GM12878 (cell line): ENCODE measurements at regions not wholly inside any gene's neighbourhood (a gene's known extent, or its start where the extent isn't known, plus 50 kb on each side); places are given as distances from the start of the nearest gene placed in this dataset.

ENCODE experiments used
- ATAC-seq: fragments of 200-7000 bp; cut with Tn5 transposase; 3 replicates; pipeline ENCODE4 v1.9.1; 2020; ENCODE audit warnings: mild to moderate bottlenecking, moderate library complexity
- BruUV-seq: library from RNA; stranded (reverse); fragments of 400-500 nt; replicated peaks from 2 replicates; lab custom pipeline; 2021; lab: Mats Ljungman, UMichigan
- CTCF ChIA-PET: fragments of 300-600 bp; sonication (Branson Sonifier 250); formaldehyde crosslinking; extraction: SDS; loops from one replicate; lab custom pipeline; 2021; ENCODE audit warnings: inconsistent platforms; lab: Yijun Ruan, JAX
- POLR2A ChIA-PET: fragments of 350-600 bp; formaldehyde crosslinking; extraction: SDS; loops from one replicate; lab custom pipeline; 2021; ENCODE audit warnings: inconsistent platforms; lab: Charles Lee
- RAD21 ChIA-PET: fragments of 300-600 bp; sonication (Branson Sonifier 250); formaldehyde crosslinking; loops from one replicate; lab custom pipeline; 2023; ENCODE audit warnings: antibody characterized with exemption; ENCODE audit not compliant: unreplicated experiment; lab: Charles Lee
- SMC1A ChIA-PET: fragments of 300-600 bp; sonication (Branson Sonifier 250); formaldehyde crosslinking; loops from one replicate; lab custom pipeline; 2023; ENCODE audit not compliant: unreplicated experiment, uncharacterized antibody; lab: Charles Lee
- DNase-seq: peaks from one replicate; pipeline ENCODE4 v3.0.0-alpha.2; 2011; ENCODE audit warnings: low read depth, low spot score
- FAIRE-seq: peaks from 3 replicates; lab custom pipeline; 2011; peaks lifted over from hg19 to GRCh38; lab: Jason Lieb, UNC
- H2AFZ ChIP-seq: 2 replicates; pipeline ENCODE4 v1.6.0; 2011; ENCODE audit warnings: low read depth, low read length, control low read depth; ENCODE audit not compliant: control insufficient read depth
- H3K27ac ChIP-seq: 2 replicates; pipeline ENCODE4 v1.5.1; 2011; ENCODE audit warnings: control low read depth; ENCODE audit not compliant: control insufficient read depth, insufficient read depth
- H3K27me3 ChIP-seq, 2 experiments: replicated peaks in 1 of 2; 2 replicates each; pipeline versions ENCODE4 v1.6.0 to v1.6.1; 2011; ENCODE audit warnings: low read length in 1 of 2; ENCODE audit not compliant: control insufficient read depth in 2 of 2, insufficient read depth in 2 of 2
- H3K36me3 ChIP-seq, 2 experiments: 2 replicates each; pipeline ENCODE4 v1.5.1; 2011; ENCODE audit warnings: low read length in 1 of 2; ENCODE audit not compliant: control insufficient read depth in 2 of 2, insufficient read depth in 2 of 2
- H3K4me1 ChIP-seq: 2 replicates; pipeline ENCODE4 v1.6.1; 2011; ENCODE audit warnings: mild to moderate bottlenecking, low read length, moderate library complexity, mixed read lengths; ENCODE audit not compliant: control insufficient read depth, insufficient read depth
- H3K4me2 ChIP-seq: 2 replicates; pipeline ENCODE4 v1.6.0; 2011; ENCODE audit warnings: control low read depth; ENCODE audit not compliant: control insufficient read depth, insufficient read depth
- H3K4me3 ChIP-seq: fragments of 200-600 bp; sonication (generic); 2 replicates; pipeline ENCODE4 v1.5.1; 2016
- H3K79me2 ChIP-seq: 2 replicates; pipeline ENCODE4 v1.6.0; 2011; ENCODE audit warnings: low read length; ENCODE audit not compliant: control insufficient read depth, insufficient read depth
- H3K9ac ChIP-seq: 2 replicates; pipeline ENCODE4 v1.8.0; 2011; ENCODE audit warnings: low read length, control low read depth, mixed read lengths; ENCODE audit not compliant: control insufficient read depth, insufficient read depth
- H3K9me3 ChIP-seq: replicated peaks from 3 replicates; pipeline ENCODE4 v1.5.1; 2011; ENCODE audit warnings: mild to moderate bottlenecking, low read length; ENCODE audit not compliant: control insufficient read depth, insufficient read depth
- H4K20me1 ChIP-seq: 2 replicates; pipeline ENCODE4 v1.6.0; 2011; ENCODE audit not compliant: control insufficient read depth, insufficient read depth
- BCL11A ChIP-seq: IDR thresholded peaks from 2 replicates; pipeline ENCODE4 v1.6.1; 2011; ENCODE audit warnings: low read depth, low read length
- BRCA1 ChIP-seq: IDR thresholded peaks from 2 replicates; pipeline ENCODE4 v1.6.1; 2011; ENCODE audit warnings: low read depth, low read length, improper control_type of control experiment
- CBFB ChIP-seq: IDR thresholded peaks from 2 replicates; pipeline ENCODE4 v1.6.1; 2016; ENCODE audit warnings: antibody characterized with exemption, low read depth
- CHD1 ChIP-seq: IDR thresholded peaks from 2 replicates; pipeline ENCODE4 v1.6.1; 2012; ENCODE audit warnings: low read depth, low read length, improper control_type of control experiment
- CREB1 ChIP-seq: IDR thresholded peaks from 2 replicates; pipeline ENCODE4 v1.6.1; 2012; ENCODE audit warnings: low read depth, mild to moderate bottlenecking, inconsistent platforms
- E2F8 ChIP-seq: fragments of 450-650 bp; IDR thresholded peaks from 2 replicates; pipeline ENCODE4 v1.6.1; 2018; ENCODE audit warnings: mild to moderate bottlenecking, low read depth, moderate library complexity; ENCODE audit not compliant: partially characterized antibody
- ESRRA ChIP-seq: IDR thresholded peaks from 2 replicates; pipeline ENCODE4 v1.6.1; 2012; ENCODE audit warnings: mild to moderate bottlenecking, low read length, improper control_type of control experiment
- IKZF1 ChIP-seq: fragments of 450-650 bp; conservative IDR thresholded peaks from 2 replicates; pipeline ENCODE4 v1.6.1; 2017; ENCODE audit warnings: antibody characterized with exemption, mild to moderate bottlenecking
- LARP7 ChIP-seq: fragments of 450-650 bp; IDR thresholded peaks from 2 replicates; pipeline ENCODE4 v1.6.1; 2017; ENCODE audit warnings: mild to moderate bottlenecking
- NRF1 ChIP-seq: conservative IDR thresholded peaks from 2 replicates; pipeline ENCODE4 v1.6.1; 2011; ENCODE audit warnings: mild to moderate bottlenecking, low read depth, low read length, improper control_type of control experiment
- TAF1 ChIP-seq: IDR thresholded peaks from 2 replicates; pipeline ENCODE4 v1.6.1; 2011; ENCODE audit warnings: mild to moderate bottlenecking, low read depth, low read length, borderline replicate concordance
- WRNIP1 ChIP-seq: IDR thresholded peaks from 2 replicates; pipeline ENCODE4 v1.6.1; 2011; ENCODE audit warnings: low read depth, low read length, improper control_type of control experiment, borderline replicate concordance
- WGBS: methylation state at CpG from one replicate; pipeline ENCODE4 v1.1.6; 2016; ENCODE audit warnings: low lambda C conversion rate; ENCODE audit not compliant: insufficient replicate concordance, insufficient coverage; ENCODE audit errors: missing lambda C conversion rate; 5-methylcytosine and 5-hydroxymethylcytosine counted together
- in situ Hi-C: fragments of 300-500 bp; cut with MboI; formaldehyde crosslinking; loops from 9 replicates; pipeline ENCODE4 v1.14.3; 2018; ENCODE audit warnings: mixed read lengths
- intact Hi-C: fragments of 100-400 bp; cut with micrococcal nuclease; formaldehyde crosslinking; loops from one replicate; pipeline ENCODE4 v1.14.2; 2022; ENCODE audit not compliant: unreplicated experiment

- Histone ChIP-seq H4K20me1 (no peaks in the 10 kb centered on the region), H3K4me3 (no peak overlapping the region), H3K79me2 (no peaks in the 10 kb centered on the region), H3K9me3 (no peaks in the 10 kb centered on the region; the same call in 2 of the 3 replicates), H3K27me3 (0 out of 4 replicates have a peak, but pooled peaks cover 0 to 3% of the 10 kb centered on the region in 2 experiments), H3K9ac (no peak overlapping the region), H3K4me2 (no peak overlapping the region), H2AFZ (no peak overlapping the region), H3K36me3 (no peaks in the 10 kb centered on the region), H3K27ac (no peak overlapping the region), H3K4me1 (no peaks in the 10 kb centered on the region)
- TF ChIP-seq E2F8 (no peak), CHD1 (no peak), TAF1 (no peak), BCL11A (no peak), BRCA1 (no peak), IKZF1 (no peak), NRF1 (no peak), CREB1 (no peak), ESRRA (no peak), LARP7 (no peak), CBFB (no peak), WRNIP1 (no peak)
- POLR2A ChIA-PET, result no interaction called here
- FAIRE-seq (no peak), ATAC-seq (no peak), DNase-seq (no peak)
- BruUV-seq, result no TSS peak
- RAD21 ChIA-PET, result no interaction called here
- intact Hi-C loops, result no loop called here
- SMC1A ChIA-PET, result no interaction called here
- in situ Hi-C loops, result no loop called here
- WGBS, result 30% methylated on average over 14 of the region's 14 CpGs
- CTCF ChIA-PET, result no interaction called here
These were observed 50.0 kb upstream of the INSIG1 start for GRCh38 chr7:155247479-155248365.
